ENCODE measurements at regions not wholly inside any gene's neighbourhood (a gene's known extent, or its start where the extent isn't known, plus 50 kb on each side); places are given as distances from the start of the nearest gene placed in this dataset.

DNA sequence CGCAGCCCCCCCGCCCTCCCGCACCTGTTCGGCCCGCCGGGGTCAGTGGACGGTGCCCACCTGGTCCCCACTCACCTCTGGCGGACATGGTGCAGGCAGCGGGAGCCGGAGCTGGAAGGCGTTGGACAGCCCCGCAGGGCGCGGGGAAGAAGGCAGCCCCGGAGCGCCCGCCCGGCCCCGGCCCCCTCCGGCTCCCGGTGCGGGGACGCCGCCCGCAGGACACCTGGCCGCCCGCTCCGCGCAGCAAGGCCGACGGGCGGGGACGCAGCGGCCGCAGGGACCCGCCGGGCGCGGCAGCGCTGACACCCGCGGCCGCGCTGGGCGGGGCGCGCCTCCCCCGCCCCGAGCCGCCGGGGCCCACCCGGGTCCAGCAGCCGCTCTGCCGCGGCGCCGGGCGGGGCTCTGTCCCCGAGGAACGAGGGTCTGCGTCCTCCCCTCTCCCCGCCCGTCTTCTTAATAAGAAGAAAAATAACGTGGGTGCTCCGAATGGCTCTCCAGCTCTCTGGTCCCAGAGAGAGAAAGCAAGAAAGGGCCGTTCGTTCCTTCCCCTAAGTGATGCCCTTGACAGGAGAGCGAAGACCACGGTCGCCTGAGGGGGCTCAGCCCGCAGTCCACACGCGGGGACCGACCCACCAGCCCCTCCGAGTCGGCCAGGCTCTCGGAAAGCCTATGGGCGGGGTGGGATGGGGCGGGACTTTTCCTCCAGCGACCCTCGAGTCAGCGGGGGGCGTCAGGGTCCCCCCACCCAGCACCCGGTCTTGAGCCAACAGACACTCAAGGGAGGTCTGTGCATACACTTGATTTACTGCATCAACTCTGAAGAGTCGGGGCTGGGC is 53.4 kb upstream of the FHIP2A start:
- Mint-ChIP-seq H3K27ac (no peak overlapping the region), H3K4me1 (peaks cover 12% of the 10 kb centered on the region), H3K9me3 (ENCODE audit: insufficient read depth) (no peaks in the 10 kb centered on the region), H3K4me3 (peak overlapping the region; percentile 77), H3K27me3 (peaks cover 42% of the 10 kb centered on the region)
- Histone ChIP-seq H3K79me2 (ENCODE audit: control insufficient read depth, insufficient read depth, low read length) (no peaks in the 10 kb centered on the region), H2AFZ (ENCODE audit: insufficient read depth, low read depth, low read length, poor library complexity, severe bottlenecking) (peak overlapping the region; percentile 60), H3K4me1 (ENCODE audit: control insufficient read depth in 2 of 2, insufficient read depth in 2 of 2, low read length in 2 of 2) (peaks cover 13 to 18% of the 10 kb centered on the region in 2 donors), H3K4me3 (ENCODE audit: control extremely low read depth in 1 of 5, extremely low read depth in 1 of 5, insufficient read depth in 1 of 5, low read depth in 2 of 5, low read length in 4 of 5) (peak overlapping the region in 3 of 5 experiments; percentile 40 to 54 (median 40)), H3K27ac (ENCODE audit: low read length in 2 of 2) (no peak overlapping the region), H3K9ac (ENCODE audit: low read length) (peak overlapping the region; percentile 60), H3K27me3 (replicated peaks in 1 of 4; ENCODE audit: control extremely low read depth in 1 of 4, control insufficient read depth in 3 of 4, insufficient read depth in 4 of 4, low read length in 3 of 4) (peaks cover 0 to 31% (median 27%) of the 10 kb centered on the region in 4 experiments), H4K20me1 (ENCODE audit: control insufficient read depth, insufficient read depth, low read length, poor library complexity, severe bottlenecking) (no peaks in the 10 kb centered on the region), H3K9me3 (ENCODE audit: control extremely low read depth in 1 of 3, control insufficient read depth in 2 of 3, insufficient read depth in 1 of 3, low read length in 2 of 3) (no peaks in the 10 kb centered on the region), H3K36me3 (replicated peaks in 1 of 2; ENCODE audit: control extremely low read depth in 1 of 2, control insufficient read depth in 1 of 2, extremely low read depth in 1 of 2, insufficient read depth in 2 of 2, low read length in 1 of 2) (no peaks in the 10 kb centered on the region), H3K4me2 (replicated peaks; ENCODE audit: low read depth, low read length, poor library complexity, severe bottlenecking) (peak overlapping the region; percentile 82)
- 3% methylated on average over 83 of the region's 85 CpGs for WGBS (ENCODE audit: insufficient coverage)
- no peak for TF ChIP-seq EZH2 (IDR thresholded peaks at IDR 0.05; ENCODE audit: borderline replicate concordance, insufficient read depth, low read depth, low read length, poor library complexity, severe bottlenecking)
- TF ChIP-seq, protein P1, sequence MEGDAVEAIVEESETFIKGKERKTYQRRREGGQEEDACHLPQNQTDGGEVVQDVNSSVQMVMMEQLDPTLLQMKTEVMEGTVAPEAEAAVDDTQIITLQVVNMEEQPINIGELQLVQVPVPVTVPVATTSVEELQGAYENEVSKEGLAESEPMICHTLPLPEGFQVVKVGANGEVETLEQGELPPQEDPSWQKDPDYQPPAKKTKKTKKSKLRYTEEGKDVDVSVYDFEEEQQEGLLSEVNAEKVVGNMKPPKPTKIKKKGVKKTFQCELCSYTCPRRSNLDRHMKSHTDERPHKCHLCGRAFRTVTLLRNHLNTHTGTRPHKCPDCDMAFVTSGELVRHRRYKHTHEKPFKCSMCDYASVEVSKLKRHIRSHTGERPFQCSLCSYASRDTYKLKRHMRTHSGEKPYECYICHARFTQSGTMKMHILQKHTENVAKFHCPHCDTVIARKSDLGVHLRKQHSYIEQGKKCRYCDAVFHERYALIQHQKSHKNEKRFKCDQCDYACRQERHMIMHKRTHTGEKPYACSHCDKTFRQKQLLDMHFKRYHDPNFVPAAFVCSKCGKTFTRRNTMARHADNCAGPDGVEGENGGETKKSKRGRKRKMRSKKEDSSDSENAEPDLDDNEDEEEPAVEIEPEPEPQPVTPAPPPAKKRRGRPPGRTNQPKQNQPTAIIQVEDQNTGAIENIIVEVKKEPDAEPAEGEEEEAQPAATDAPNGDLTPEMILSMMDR (IDR thresholded peaks at IDR 0.05), result no peak
- CTCF ChIA-PET, result no interaction called here
- POLR2A ChIA-PET, result no interaction called here
- ATAC-seq (ENCODE audit: low read depth) (peak; percentile 28), DNase-seq (peak; percentile 26)
- intact Hi-C loops (cut with micrococcal nuclease), result no loop called here

DNA sequence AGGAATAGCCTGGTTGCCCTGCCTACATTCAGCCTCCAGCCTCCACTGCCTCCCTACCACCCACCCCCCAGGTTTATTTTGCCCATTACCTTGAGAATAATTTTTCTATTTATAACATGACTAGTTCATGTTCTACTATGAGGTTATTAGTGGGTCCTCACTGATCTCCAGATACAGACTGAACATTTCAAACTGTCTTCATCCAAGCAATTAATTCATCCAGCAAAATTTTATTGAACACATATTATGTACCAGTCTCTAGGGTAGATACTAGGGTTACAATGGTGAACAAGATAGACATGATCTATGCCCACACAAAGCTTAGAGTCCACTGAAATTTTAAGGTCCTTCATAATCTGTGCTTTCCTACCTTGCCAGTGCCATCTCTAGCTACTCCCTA is 51.6 kb upstream of the FHIP2A start:
- Histone ChIP-seq H3K79me2 (ENCODE audit: control insufficient read depth, insufficient read depth, low read length) (no peaks in the 10 kb centered on the region), H3K27ac (ENCODE audit: low read length in 2 of 2) (no peak overlapping the region), H3K9me3 (ENCODE audit: control extremely low read depth in 1 of 3, control insufficient read depth in 2 of 3, insufficient read depth in 1 of 3, low read length in 2 of 3) (no peaks in the 10 kb centered on the region), H3K27me3 (replicated peaks in 1 of 4; ENCODE audit: control extremely low read depth in 1 of 4, control insufficient read depth in 3 of 4, insufficient read depth in 4 of 4, low read length in 3 of 4) (peaks cover 0 to 26% (median 24%) of the 10 kb centered on the region in 4 experiments), H3K4me2 (replicated peaks; ENCODE audit: low read depth, low read length, poor library complexity, severe bottlenecking) (no peak overlapping the region), H3K36me3 (replicated peaks in 1 of 2; ENCODE audit: control extremely low read depth in 1 of 2, control insufficient read depth in 1 of 2, extremely low read depth in 1 of 2, insufficient read depth in 2 of 2, low read length in 1 of 2) (no peaks in the 10 kb centered on the region), H3K4me3 (ENCODE audit: control extremely low read depth in 1 of 5, extremely low read depth in 1 of 5, insufficient read depth in 1 of 5, low read depth in 2 of 5, low read length in 4 of 5) (no peak overlapping the region), H3K4me1 (ENCODE audit: control insufficient read depth in 2 of 2, insufficient read depth in 2 of 2, low read length in 2 of 2) (peaks cover 13 to 18% of the 10 kb centered on the region in 2 donors), H4K20me1 (ENCODE audit: control insufficient read depth, insufficient read depth, low read length, poor library complexity, severe bottlenecking) (no peaks in the 10 kb centered on the region), H2AFZ (ENCODE audit: insufficient read depth, low read depth, low read length, poor library complexity, severe bottlenecking) (no peak overlapping the region), H3K9ac (ENCODE audit: low read length) (no peak overlapping the region)
- Mint-ChIP-seq H3K27ac (no peak overlapping the region), H3K9me3 (ENCODE audit: insufficient read depth) (no peaks in the 10 kb centered on the region), H3K27me3 (peaks cover 37% of the 10 kb centered on the region), H3K4me3 (peak overlapping the region; percentile 20), H3K4me1 (peaks cover 12% of the 10 kb centered on the region)
- intact Hi-C loops (cut with micrococcal nuclease), result no loop called here
- ChIA-PET POLR2A (no interaction called here), CTCF (no interaction called here)
- TF ChIP-seq, protein P1 (IDR thresholded peaks at IDR 0.05), result no peak
- TF ChIP-seq EZH2 (IDR thresholded peaks at IDR 0.05; ENCODE audit: borderline replicate concordance, insufficient read depth, low read depth, low read length, poor library complexity, severe bottlenecking), result no peak
- ATAC-seq (ENCODE audit: low read depth) (no peak), DNase-seq (no peak)
